HG02938 (cell line): ENCODE measurements at regions not wholly inside any gene's neighbourhood (a gene's known extent, or its start where the extent isn't known, plus 50 kb on each side); places are given as distances from the start of the nearest gene placed in this dataset.
"Not testable (repeated sequence)": the region's sequence is repeated elsewhere in the genome, so short reads cannot be mapped to it uniquely, and the experiment has no call there.

Source experiments
- ATAC-seq: cut with Tn5 transposase; IDR thresholded peaks from one replicate; pipeline ENCODE4 v1.9.1; 2021; ENCODE audit warnings: mild to moderate bottlenecking, moderate library complexity; ENCODE audit not compliant: unreplicated experiment

DNA sequence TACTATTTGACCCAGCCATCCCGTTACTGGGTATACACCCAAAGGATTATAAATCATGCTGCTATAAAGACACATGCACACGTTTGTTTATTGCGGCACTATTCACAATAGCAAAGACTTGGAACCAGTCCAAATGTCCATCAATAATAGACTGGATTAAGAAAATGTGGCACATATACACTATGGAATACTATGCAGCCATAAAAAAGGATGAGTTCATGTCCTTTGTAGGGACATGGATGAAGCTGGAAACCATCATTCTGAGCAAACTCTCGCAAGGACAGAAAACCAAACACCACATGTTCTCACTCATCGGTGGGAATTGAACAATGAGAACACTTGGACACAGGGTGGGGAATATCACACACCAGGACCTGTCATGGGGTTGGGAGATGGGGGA is 56.7 kb upstream of the SELENOP start:
- not testable (repeated sequence) for ATAC-seq

DNA sequence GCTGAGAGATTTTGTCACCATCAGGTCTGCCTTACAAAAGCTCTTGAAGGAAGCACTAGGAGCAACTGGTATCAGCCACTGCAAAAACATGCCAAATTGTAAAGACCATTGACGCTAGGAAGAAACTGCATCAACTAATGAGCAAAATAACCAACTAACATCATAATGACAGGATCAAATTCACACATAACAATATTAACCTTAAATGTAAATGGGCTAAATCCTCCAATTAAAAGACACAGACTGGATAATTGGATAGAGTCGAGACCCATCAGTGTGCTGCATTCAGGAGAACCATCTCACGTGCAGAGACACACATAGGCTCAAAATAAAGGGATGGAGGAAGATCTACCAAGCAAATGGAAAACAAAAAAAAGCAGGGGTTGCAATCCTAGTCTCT is 53.1 kb upstream of the SELENOP start:
- not testable (repeated sequence) for ATAC-seq
